ENCODE measurements at regions not wholly inside any gene's neighbourhood (a gene's known extent, or its start where the extent isn't known, plus 50 kb on each side); places are given as distances from the start of the nearest gene placed in this dataset.

- intact Hi-C loops (cut with DNase I; ENCODE audit: low total_unique reads), result no loop called here
- H3K4me1 ChIP-seq, result no peaks in the 10 kb centered on the region
- no peaks in the 10 kb centered on the region for H3K36me3 ChIP-seq
- no peaks in the 10 kb centered on the region for H3K27me3 ChIP-seq
- no peak overlapping the region for H3K4me3 ChIP-seq
- DNase-seq, result no peak
- no peak overlapping the region for H3K27ac ChIP-seq
- H3K9me3 ChIP-seq, result no peaks in the 10 kb centered on the region
- TF ChIP-seq CTCF (IDR thresholded peaks at IDR 0.05), result no peak
Measured at GRCh38 chr4:13933191-13933590, 305.7 kb upstream of the BOD1L1 start.

GRCh38 chr4:13938299-13938698 is 310.8 kb upstream of the BOD1L1 start:
- DNase-seq, result no peak
- intact Hi-C loops (cut with DNase I; ENCODE audit: low total_unique reads), result no loop called here
- Histone ChIP-seq H3K9me3 (no peaks in the 10 kb centered on the region), H3K4me3 (no peak overlapping the region), H3K36me3 (no peaks in the 10 kb centered on the region), H3K4me1 (no peaks in the 10 kb centered on the region), H3K27me3 (no peaks in the 10 kb centered on the region), H3K27ac (no peak overlapping the region)
- TF ChIP-seq CTCF (IDR thresholded peaks at IDR 0.05), result no peak

GRCh38 chr4:13940921-13941320 is 313.4 kb upstream of the BOD1L1 start:
- Histone ChIP-seq H3K27me3 (no peaks in the 10 kb centered on the region), H3K27ac (no peak overlapping the region), H3K4me3 (no peak overlapping the region), H3K4me1 (no peaks in the 10 kb centered on the region), H3K36me3 (no peaks in the 10 kb centered on the region), H3K9me3 (no peaks in the 10 kb centered on the region)
- intact Hi-C loops (cut with DNase I; ENCODE audit: low total_unique reads), result no loop called here
- DNase-seq, result no peak
- TF ChIP-seq CTCF (IDR thresholded peaks at IDR 0.05), result no peak

GRCh38 chr4:13942977-13943376 is 315.5 kb upstream of the BOD1L1 start:
- Histone ChIP-seq H3K27me3 (no peaks in the 10 kb centered on the region), H3K4me1 (no peaks in the 10 kb centered on the region), H3K4me3 (no peak overlapping the region), H3K36me3 (no peaks in the 10 kb centered on the region), H3K27ac (no peak overlapping the region), H3K9me3 (no peaks in the 10 kb centered on the region)
- no peak for TF ChIP-seq CTCF (IDR thresholded peaks at IDR 0.05)
- no peak for DNase-seq
- intact Hi-C loops (cut with DNase I; ENCODE audit: low total_unique reads), result no loop called here

- no peaks in the 10 kb centered on the region for H3K36me3 ChIP-seq
- DNase-seq, result no peak
- intact Hi-C loops (cut with DNase I; ENCODE audit: low total_unique reads), result no loop called here
- H3K27ac ChIP-seq, result no peak overlapping the region
- TF ChIP-seq CTCF (IDR thresholded peaks at IDR 0.05), result no peak
- no peaks in the 10 kb centered on the region for H3K27me3 ChIP-seq
- no peak overlapping the region for H3K4me3 ChIP-seq
- no peaks in the 10 kb centered on the region for H3K4me1 ChIP-seq
- no peaks in the 10 kb centered on the region for H3K9me3 ChIP-seq
Measured at GRCh38 chr4:13944095-13944511, 316.6 kb upstream of the BOD1L1 start.

- Histone ChIP-seq H3K36me3 (no peaks in the 10 kb centered on the region), H3K9me3 (no peaks in the 10 kb centered on the region), H3K27me3 (no peaks in the 10 kb centered on the region), H3K4me3 (no peak overlapping the region), H3K4me1 (no peaks in the 10 kb centered on the region), H3K27ac (no peak overlapping the region)
- intact Hi-C loops (cut with DNase I; ENCODE audit: low total_unique reads), result no loop called here
- no peak for DNase-seq
- no peak for TF ChIP-seq CTCF (IDR thresholded peaks at IDR 0.05)
Measured at GRCh38 chr4:13947921-13948320, 320.4 kb upstream of the BOD1L1 start.

Measured in tibial artery (tissue), 4 donors.